ENCODE measurements at regions not wholly inside any gene's neighbourhood (a gene's known extent, or its start where the extent isn't known, plus 50 kb on each side); places are given as distances from the start of the nearest gene placed in this dataset.

GRCh38 chr3:105260385-105260784, 106.3 kb upstream of the ALCAM start:
- FAIRE-seq = no peak

GRCh38 chr3:105274536-105274935, 92.2 kb upstream of the ALCAM start:
- dilution Hi-C loops (cut with MboI; ENCODE audit: extremely low pct_ligation_motif_present, low sequenced_read_pairs) = no loop called here
- H3K27ac ChIP-seq (ENCODE audit: control insufficient read depth, insufficient read depth, low read length) = no peak overlapping the region
- no peak overlapping the region for H3K9ac ChIP-seq (ENCODE audit: control insufficient read depth, extremely low read depth, insufficient read depth, low read length)

More at GRCh38 chr3:105260385-105260784, 106.3 kb upstream of the ALCAM start:
- Histone ChIP-seq H3K27me3 (ENCODE audit: control insufficient read depth, extremely low read depth, insufficient read depth, low read length) (no peaks in the 10 kb centered on the region), H3K4me2 (ENCODE audit: control insufficient read depth, extremely low read depth, insufficient read depth, low read depth, low read length) (no peak overlapping the region), H3K36me3 (ENCODE audit: control insufficient read depth in 2 of 2, extremely low read depth in 1 of 2, insufficient read depth in 2 of 2, low read length in 2 of 2) (no peaks in the 10 kb centered on the region), H4K20me1 (ENCODE audit: control insufficient read depth, extremely low read depth, insufficient read depth, low read length) (no peaks in the 10 kb centered on the region), H3K79me2 (ENCODE audit: control insufficient read depth, insufficient read depth, low read length) (no peaks in the 10 kb centered on the region), H2AFZ (ENCODE audit: control insufficient read depth, low read length) (no peak overlapping the region), H3K9me3 (ENCODE audit: control insufficient read depth, low read depth, low read length) (peaks cover 2% of the 10 kb centered on the region), H3K9me1 (ENCODE audit: control insufficient read depth, extremely low read depth, insufficient read depth, low read length) (no peaks in the 10 kb centered on the region), H3K27ac (ENCODE audit: control insufficient read depth, insufficient read depth, low read length) (no peak overlapping the region), H3K9ac (ENCODE audit: control insufficient read depth, extremely low read depth, insufficient read depth, low read length) (no peak overlapping the region), H3K4me3 (ENCODE audit: control insufficient read depth in 2 of 3, extremely low read depth in 1 of 3, insufficient read depth in 2 of 3, low read depth in 1 of 3, low read length in 3 of 3) (no peak overlapping the region), H3K4me1 (ENCODE audit: control insufficient read depth, extremely low read depth, insufficient read depth, low read length) (no peaks in the 10 kb centered on the region)
- no peak for TF ChIP-seq EZH2 (IDR thresholded peaks at IDR 0.05; ENCODE audit: low read length)
- TF ChIP-seq CTCF (optimal IDR thresholded peaks at IDR 0.05 in 1 of 3, IDR thresholded peaks at IDR 0.05 in 1 of 3, conservative IDR thresholded peaks at IDR 0.05 in 1 of 3; ENCODE audit: extremely low read depth in 1 of 3, insufficient read depth in 2 of 3, low read length in 3 of 3) = no peak
- DNase-seq (ENCODE audit: low read depth, low spot score) = no peak
- dilution Hi-C loops (cut with MboI; ENCODE audit: extremely low pct_ligation_motif_present, low sequenced_read_pairs) = no loop called here

More at GRCh38 chr3:105274536-105274935, 92.2 kb upstream of the ALCAM start:
- Histone ChIP-seq H3K79me2 (ENCODE audit: control insufficient read depth, insufficient read depth, low read length) (no peaks in the 10 kb centered on the region), H4K20me1 (ENCODE audit: control insufficient read depth, extremely low read depth, insufficient read depth, low read length) (no peaks in the 10 kb centered on the region), H3K36me3 (ENCODE audit: control insufficient read depth in 2 of 2, extremely low read depth in 1 of 2, insufficient read depth in 2 of 2, low read length in 2 of 2) (no peaks in the 10 kb centered on the region), H3K9me3 (ENCODE audit: control insufficient read depth, low read depth, low read length) (no peaks in the 10 kb centered on the region), H3K4me2 (ENCODE audit: control insufficient read depth, extremely low read depth, insufficient read depth, low read depth, low read length) (no peak overlapping the region), H3K4me1 (ENCODE audit: control insufficient read depth, extremely low read depth, insufficient read depth, low read length) (no peaks in the 10 kb centered on the region), H3K9me1 (ENCODE audit: control insufficient read depth, extremely low read depth, insufficient read depth, low read length) (no peaks in the 10 kb centered on the region), H3K4me3 (ENCODE audit: control insufficient read depth in 2 of 3, extremely low read depth in 1 of 3, insufficient read depth in 2 of 3, low read depth in 1 of 3, low read length in 3 of 3) (no peak overlapping the region), H2AFZ (ENCODE audit: control insufficient read depth, low read length) (no peak overlapping the region), H3K27me3 (ENCODE audit: control insufficient read depth, extremely low read depth, insufficient read depth, low read length) (no peaks in the 10 kb centered on the region)
- no peak for TF ChIP-seq CTCF (optimal IDR thresholded peaks at IDR 0.05 in 1 of 3, IDR thresholded peaks at IDR 0.05 in 1 of 3, conservative IDR thresholded peaks at IDR 0.05 in 1 of 3; ENCODE audit: extremely low read depth in 1 of 3, insufficient read depth in 2 of 3, low read length in 3 of 3)
- no peak for TF ChIP-seq EZH2 (IDR thresholded peaks at IDR 0.05; ENCODE audit: low read length)
- no peak for FAIRE-seq
- DNase-seq (ENCODE audit: low read depth, low spot score) = no peak
